GM18951 (cell line): ENCODE measurements at regions not wholly inside any gene's neighbourhood (a gene's known extent, or its start where the extent isn't known, plus 50 kb on each side); places are given as distances from the start of the nearest gene placed in this dataset.

Experiments
- POLR2A ChIP-seq: IDR thresholded peaks from 4 replicates; pipeline ENCODE4 v1.6.1; 2011; ENCODE audit warnings: mild to moderate bottlenecking; ENCODE audit not compliant: insufficient read length, insufficient read depth; ENCODE audit errors: extremely low read depth
- in situ Hi-C: fragments of 300-500 bp; cut with MboI; formaldehyde crosslinking; loops from one replicate; pipeline ENCODE4 v1.12.0; 2022; ENCODE audit warnings: low sequenced_read_pairs, mixed read lengths, inconsistent platforms; ENCODE audit not compliant: unreplicated experiment

GRCh38 chr20:41668057-41668749, 50.0 kb upstream of the CHD6 start:
- TF ChIP-seq POLR2A = no peak
- in situ Hi-C loops = no loop called here
